ENCODE measurements at regions not wholly inside any gene's neighbourhood (a gene's known extent, or its start where the extent isn't known, plus 50 kb on each side); places are given as distances from the start of the nearest gene placed in this dataset.
"Not testable (repeated sequence)": the region's sequence is repeated elsewhere in the genome, so short reads cannot be mapped to it uniquely, and the experiment has no call there.

DNA sequence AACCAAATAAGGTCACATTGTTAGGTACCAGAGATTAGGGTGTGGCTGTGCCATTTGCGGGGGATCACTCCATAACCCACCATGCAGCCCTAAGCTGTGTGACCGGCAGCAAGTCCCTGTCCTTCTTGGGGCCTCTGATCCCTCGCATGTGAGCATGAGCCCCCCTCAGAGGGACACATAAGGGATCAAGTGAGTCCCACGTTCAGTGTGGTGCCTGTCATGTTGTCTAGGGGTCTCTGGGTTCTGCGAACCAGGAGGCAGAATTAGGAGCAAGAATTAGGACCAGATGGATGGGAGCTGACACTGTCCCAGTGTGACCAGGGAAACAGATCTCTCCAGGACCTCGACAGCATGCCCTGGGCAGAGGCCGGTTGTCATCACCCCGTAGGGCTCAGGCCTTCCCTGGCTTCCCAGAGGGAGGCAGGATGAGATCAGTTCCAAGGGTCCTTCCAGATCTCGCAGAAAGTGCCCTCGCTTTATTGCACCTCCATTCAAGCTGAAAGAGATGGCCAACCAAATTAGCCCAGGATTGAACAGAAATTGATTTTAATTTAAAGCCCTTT is 113.2 kb upstream of the OTOS start:
- Mint-ChIP-seq H3K4me3 (no peak overlapping the region), H3K27me3 (peaks cover 51% of the 10 kb centered on the region), H3K36me3 (ENCODE audit: low read depth) (peaks cover 3% of the 10 kb centered on the region), H3K4me1 (peaks cover 3% of the 10 kb centered on the region), H3K27ac (no peak overlapping the region)
- DNase-seq (no peak), ATAC-seq (no peak)
- H3K9me3 ChIP-seq (ENCODE audit: control insufficient read depth, low read length, poor library complexity, severe bottlenecking): no peaks in the 10 kb centered on the region

DNA sequence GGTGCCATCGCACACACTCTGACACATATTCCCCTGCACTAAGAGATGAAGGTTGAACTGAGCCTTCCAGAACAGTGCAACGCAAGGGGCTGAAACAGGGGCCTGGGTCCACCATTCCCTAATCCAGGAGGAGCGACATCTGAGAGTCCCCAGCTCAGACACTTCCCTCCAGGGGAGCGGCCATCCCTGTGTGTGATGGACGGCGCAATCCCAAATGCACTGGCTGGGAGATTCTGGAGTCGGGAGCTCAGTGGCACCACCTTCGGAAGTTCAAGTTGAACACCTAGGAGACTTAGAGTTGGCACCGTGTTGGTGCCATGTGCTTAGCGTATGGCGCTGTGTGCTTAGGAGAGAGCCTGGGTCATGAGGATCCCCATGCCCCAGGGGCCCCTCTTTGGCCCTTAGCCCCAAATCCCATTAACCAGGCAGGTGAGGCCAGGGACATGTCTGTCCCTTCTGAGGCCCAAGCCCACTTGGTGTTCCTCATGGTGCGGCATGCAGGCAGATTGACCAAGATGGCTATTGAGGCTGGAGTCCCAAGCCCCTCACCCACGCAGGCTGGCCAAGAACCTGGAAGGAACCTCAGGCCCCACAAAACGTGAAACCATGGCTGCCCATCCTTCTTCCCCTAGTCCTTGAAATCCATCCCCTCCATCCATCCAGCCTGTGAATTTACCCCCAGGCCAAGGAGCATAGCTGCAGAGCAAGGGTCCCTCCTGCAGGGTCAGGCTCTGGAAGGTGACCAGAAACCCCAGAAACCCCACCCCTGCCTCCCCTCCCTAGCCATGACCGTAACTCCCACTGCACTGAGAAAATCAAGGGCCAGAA is 114.1 kb upstream of the OTOS start:
- Mint-ChIP-seq H3K27me3 (peaks cover 51% of the 10 kb centered on the region), H3K36me3 (ENCODE audit: low read depth) (peaks cover 3% of the 10 kb centered on the region), H3K4me3 (no peak overlapping the region), H3K4me1 (peaks cover 3% of the 10 kb centered on the region), H3K27ac (no peak overlapping the region)
- H3K9me3 ChIP-seq (ENCODE audit: control insufficient read depth, low read length, poor library complexity, severe bottlenecking): no peaks in the 10 kb centered on the region
- no peak for DNase-seq
- ATAC-seq: no peak

DNA sequence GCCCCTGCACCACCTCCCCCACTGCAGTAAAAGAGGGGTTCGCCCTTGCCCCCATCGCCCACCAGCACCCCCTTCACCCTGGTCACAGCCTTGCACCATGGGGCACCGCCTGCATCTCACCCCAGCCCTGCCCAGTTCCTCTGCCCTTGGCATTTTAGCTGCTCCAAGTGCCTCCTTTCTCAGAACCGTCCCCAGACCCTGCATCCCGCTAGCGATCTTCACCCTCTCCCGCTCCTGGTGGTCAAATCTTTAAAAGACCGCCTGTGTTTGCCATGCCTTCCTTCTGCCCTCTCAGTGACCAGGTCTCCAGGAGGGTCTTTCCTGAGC is 114.7 kb upstream of the OTOS start:
- ATAC-seq: no peak
- peaks cover 3% of the 10 kb centered on the region for H3K36me3 Mint-ChIP-seq (ENCODE audit: low read depth)
- H3K27ac Mint-ChIP-seq: no peak overlapping the region
- no peak overlapping the region for H3K4me3 Mint-ChIP-seq
- peaks cover 46% of the 10 kb centered on the region for H3K27me3 Mint-ChIP-seq
- DNase-seq: no peak
- peaks cover 3% of the 10 kb centered on the region for H3K4me1 Mint-ChIP-seq
- no peaks in the 10 kb centered on the region for H3K9me3 ChIP-seq (ENCODE audit: control insufficient read depth, low read length, poor library complexity, severe bottlenecking)

DNA sequence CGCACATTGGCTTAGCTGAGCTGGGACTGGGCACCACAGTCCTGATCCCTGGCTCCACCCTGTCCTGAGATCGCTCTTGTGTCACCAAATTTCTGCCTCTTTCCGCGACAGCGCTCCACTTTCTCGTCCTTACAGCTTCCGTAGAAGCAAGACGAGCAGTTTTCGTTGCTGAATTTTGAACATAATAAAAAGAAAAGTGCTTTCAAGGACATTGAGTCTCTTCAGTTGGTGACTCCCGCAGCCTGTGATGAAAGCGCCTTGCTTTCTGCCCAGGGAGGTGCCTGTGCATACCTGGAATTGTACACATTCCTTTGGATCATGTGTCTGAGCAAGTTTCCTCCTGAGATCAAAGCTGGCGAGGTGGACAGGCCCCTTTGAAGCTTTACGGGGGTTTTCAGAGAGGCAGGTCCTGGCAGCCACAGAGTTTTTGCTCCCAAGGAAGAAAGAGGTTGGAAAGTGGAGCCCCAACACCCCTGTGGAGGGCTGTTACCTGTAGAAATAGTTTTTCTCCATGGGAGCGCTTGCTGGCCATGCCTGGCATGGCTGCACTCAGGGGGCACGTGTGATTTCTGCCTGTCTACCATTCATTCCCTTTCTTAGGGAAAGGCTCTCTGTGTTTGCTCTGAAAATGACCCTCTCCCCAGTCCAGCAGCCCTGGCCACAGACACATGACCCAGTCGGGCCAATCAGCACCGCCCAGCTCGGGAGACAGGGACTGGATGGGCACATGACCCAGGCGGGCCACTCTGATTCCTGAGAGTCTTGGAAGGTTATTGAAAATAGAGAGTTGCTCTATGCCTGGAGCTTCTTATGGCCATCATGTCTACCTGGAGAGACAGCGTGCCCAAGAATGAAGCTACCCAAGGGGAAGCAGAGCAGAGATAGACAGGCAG is 115.6 kb upstream of the OTOS start:
- no peak for ATAC-seq
- no peaks in the 10 kb centered on the region for H3K9me3 ChIP-seq (ENCODE audit: control insufficient read depth, low read length, poor library complexity, severe bottlenecking)

DNA sequence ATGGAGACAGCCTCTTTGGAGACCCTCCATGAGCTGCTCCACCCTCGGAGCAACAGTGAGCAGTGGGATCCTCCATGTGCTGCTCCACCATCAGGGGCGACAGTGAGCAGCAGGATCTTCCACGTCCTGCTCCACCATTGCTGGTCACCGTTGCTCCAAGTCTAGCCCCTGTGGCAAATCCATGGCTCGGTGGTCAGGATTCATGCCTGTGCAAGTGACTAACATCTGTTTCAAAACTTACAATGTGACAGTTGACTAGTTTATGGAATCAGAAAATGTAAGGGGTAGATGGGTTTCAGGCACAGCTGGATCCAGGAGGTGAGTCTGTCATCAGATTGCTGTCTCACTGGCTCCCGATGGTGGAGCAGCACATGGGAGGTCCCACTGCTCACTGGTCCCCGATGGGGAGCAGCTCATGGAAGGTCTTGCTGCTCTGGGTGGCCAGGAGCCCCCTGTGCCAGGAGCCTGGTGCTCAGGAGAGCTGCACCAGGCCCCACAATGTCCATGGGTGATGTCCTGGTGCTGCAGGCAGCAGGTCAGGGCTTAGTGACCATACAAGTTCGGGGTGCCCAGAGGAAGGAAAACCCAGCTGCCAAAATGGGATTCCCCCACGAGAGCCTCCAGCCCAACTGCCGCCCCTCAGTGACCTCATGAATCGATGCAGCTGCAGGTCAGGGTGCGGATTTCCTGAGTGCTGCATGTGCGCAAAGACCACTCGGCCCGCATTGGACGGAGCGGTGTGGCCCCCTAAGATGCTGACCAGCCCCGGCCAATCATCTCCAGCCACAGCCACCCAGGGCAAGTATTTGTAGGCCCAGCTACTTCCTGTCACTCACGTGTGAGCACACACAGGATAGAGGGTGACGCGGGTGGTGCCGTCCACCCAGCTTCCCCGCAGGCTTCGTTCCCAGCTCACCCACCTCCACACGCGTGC is 116.5 kb upstream of the OTOS start:
- H3K4me3 Mint-ChIP-seq: no peak overlapping the region
- peaks cover 45% of the 10 kb centered on the region for H3K27me3 Mint-ChIP-seq
- H3K27ac Mint-ChIP-seq: no peak overlapping the region
- no peak for ATAC-seq
- H3K9me3 ChIP-seq (ENCODE audit: control insufficient read depth, low read length, poor library complexity, severe bottlenecking): no peaks in the 10 kb centered on the region
- peaks cover 3% of the 10 kb centered on the region for H3K4me1 Mint-ChIP-seq
- H3K36me3 Mint-ChIP-seq (ENCODE audit: low read depth): peaks cover 3% of the 10 kb centered on the region
- DNase-seq: no peak

More for the DNA sequence above, 115.6 kb upstream of the OTOS start:
- Mint-ChIP-seq H3K4me3 (no peak overlapping the region), H3K27me3 (peaks cover 45% of the 10 kb centered on the region), H3K36me3 (ENCODE audit: low read depth) (peaks cover 3% of the 10 kb centered on the region), H3K27ac (no peak overlapping the region), H3K4me1 (peaks cover 3% of the 10 kb centered on the region)
- no peak for DNase-seq

DNA sequence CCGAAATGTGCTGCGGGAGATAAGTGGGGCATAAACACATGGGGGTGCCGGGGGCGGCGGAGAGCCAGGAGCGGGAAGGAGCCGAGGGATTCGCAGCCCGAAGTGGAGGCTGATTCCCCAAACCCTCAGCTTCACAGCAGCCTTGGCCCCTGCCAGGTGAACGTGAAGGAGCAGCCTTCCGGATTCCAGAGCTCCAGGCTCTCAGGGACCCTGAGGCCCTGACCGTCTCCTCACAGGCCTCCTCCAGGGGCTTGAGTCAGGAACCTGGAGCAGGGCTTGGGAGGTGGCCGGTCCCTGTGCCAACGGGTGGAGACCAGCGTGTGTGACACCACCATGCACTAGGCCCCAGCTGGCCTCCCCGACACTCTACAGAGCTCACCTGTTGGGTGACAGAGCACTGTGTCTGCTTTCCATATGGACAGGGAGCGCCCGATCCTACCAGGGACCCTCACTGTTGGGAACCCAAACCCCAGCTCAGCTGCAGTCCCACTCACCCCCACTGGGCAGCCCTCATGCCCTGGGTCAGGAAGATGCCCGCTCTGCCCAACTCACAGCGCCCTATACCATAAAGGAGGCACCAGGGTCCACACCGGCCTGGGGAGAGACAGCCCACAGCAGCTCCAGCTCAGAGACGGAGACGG is 117.6 kb upstream of the OTOS start:
- H3K27ac Mint-ChIP-seq: no peak overlapping the region
- no peaks in the 10 kb centered on the region for H3K9me3 ChIP-seq (ENCODE audit: control insufficient read depth, low read length, poor library complexity, severe bottlenecking)
- H3K4me3 Mint-ChIP-seq: no peak overlapping the region
- no peak for DNase-seq
- H3K36me3 Mint-ChIP-seq (ENCODE audit: low read depth): peaks cover 3% of the 10 kb centered on the region
- peaks cover 39% of the 10 kb centered on the region for H3K27me3 Mint-ChIP-seq
- H3K4me1 Mint-ChIP-seq: peaks cover 3% of the 10 kb centered on the region
- ATAC-seq: no peak

DNA sequence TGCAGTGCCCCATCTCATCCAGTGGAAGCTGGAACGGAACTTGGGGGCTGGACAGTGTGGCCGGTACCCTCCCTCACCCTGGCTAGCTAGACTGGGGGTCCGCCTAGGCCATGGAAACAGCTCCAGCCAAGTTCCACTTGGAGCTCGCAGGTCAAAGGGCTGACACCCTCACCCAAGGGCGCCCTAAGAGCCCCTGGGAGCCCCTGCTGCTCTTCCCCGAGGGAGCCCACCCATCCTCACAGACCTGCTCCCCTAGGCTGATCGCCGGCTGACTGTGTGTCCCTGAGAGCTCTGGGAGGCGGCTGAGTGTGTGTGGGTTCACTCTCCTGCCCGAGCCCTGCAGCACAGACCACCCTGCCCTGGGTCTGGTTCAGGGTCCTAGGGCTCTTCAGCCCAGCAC is 118.2 kb upstream of the OTOS start:
- H3K4me1 Mint-ChIP-seq: peaks cover 3% of the 10 kb centered on the region
- DNase-seq: no peak
- H3K4me3 Mint-ChIP-seq: no peak overlapping the region
- H3K27ac Mint-ChIP-seq: no peak overlapping the region
- H3K9me3 ChIP-seq (ENCODE audit: control insufficient read depth, low read length, poor library complexity, severe bottlenecking): no peaks in the 10 kb centered on the region
- H3K27me3 Mint-ChIP-seq: peaks cover 33% of the 10 kb centered on the region
- no peaks in the 10 kb centered on the region for H3K36me3 Mint-ChIP-seq (ENCODE audit: low read depth)
- ATAC-seq: no peak

DNA sequence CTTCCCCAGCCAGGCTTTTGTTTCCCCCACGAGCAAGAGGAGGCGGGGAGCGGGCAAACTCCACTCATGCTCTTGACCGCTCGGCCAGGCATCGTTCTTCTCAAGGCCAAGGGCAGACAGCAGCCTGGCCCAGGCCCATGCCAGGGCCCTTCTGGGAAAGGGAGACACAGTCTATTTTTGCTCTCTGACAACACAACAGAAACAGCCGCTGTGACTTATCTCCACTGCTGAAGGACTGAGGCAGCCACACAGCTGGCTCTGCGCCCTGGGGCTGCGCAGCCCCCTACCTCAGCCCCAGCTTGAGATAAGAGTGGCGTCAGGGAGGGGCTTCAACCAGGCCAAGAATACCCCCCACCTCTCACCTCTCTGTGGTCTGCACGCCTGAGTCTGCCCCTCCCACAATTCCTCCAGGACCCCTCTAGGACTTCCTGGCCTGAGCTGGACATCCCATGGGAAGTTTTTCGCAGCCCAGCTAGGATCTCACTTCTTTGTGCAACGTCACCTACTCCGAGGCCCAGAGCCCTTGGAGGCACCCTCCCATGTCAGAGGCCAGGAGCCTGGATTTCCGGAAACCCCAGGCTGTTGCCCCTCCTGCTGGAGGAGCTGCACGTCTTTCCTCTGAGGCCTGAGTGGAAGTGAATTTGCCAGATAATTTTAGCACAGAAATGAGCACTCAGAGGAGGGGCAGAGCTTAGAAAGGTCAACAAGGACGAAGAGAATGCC is 118.9 kb upstream of the OTOS start:
- Mint-ChIP-seq H3K4me1 (peaks cover 3% of the 10 kb centered on the region), H3K36me3 (ENCODE audit: low read depth) (no peaks in the 10 kb centered on the region), H3K27me3 (peaks cover 27% of the 10 kb centered on the region), H3K4me3 (no peak overlapping the region), H3K27ac (no peak overlapping the region)
- ATAC-seq: no peak
- H3K9me3 ChIP-seq (ENCODE audit: control insufficient read depth, low read length, poor library complexity, severe bottlenecking): no peaks in the 10 kb centered on the region
- no peak for DNase-seq

DNA sequence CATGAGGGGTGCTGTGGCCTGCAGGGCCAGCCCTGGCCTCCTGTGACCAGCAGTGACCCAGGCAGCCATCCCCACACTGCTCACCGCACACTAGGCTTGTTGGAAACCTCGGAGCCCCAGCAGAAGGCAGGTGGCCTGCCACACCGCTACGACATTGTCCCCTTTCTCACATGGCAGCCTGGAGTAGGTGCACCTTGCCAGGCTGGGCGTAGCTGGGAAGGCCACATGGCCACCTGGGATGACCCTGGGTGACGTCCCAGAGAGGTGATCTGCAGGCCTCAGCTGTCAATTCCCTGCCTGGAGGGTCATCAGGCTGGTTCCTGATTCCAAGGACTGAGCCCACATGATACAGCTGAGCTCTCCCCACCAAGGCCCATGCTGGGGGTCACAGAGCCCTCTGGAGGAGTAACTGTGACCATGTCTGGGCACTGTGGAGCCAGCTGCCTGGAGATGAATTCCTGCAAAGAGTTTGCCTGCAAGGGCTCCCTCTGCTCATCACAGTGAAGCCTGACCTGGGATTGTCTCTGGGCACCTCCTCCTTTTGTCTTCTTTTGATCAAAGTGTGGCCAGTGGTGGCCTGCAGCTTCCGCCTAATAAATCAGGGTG is 119.6 kb upstream of the OTOS start:
- no peaks in the 10 kb centered on the region for H3K36me3 Mint-ChIP-seq (ENCODE audit: low read depth)

DNA sequence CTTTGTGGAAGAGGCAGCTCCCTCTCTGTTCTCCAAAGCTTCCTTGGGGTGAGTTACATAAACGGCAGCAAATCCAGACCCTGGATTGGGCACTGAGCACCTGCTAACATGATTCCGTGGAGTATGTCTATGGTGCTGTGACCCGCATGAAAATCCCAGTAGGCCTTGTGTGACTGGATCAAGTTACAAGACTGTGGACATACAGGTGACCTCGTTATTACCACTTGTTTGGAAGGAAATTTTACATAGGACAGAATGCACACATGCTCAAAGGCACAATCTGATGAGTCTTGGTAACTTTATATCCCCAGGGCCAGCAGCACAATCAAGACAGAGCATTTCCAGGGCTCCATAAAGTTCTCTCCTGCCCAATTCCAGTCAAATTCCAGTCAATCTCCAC is 120.2 kb upstream of the OTOS start:
- Mint-ChIP-seq H3K4me3 (no peak overlapping the region), H3K27me3 (peaks cover 18% of the 10 kb centered on the region), H3K36me3 (ENCODE audit: low read depth) (no peaks in the 10 kb centered on the region), H3K4me1 (no peaks in the 10 kb centered on the region), H3K27ac (no peak overlapping the region)
- ATAC-seq (no peak), DNase-seq (no peak)
- H3K9me3 ChIP-seq (ENCODE audit: control insufficient read depth, low read length, poor library complexity, severe bottlenecking): no peaks in the 10 kb centered on the region

More for the DNA sequence above, 119.6 kb upstream of the OTOS start:
- no peak for ATAC-seq
- DNase-seq: no peak
- H3K27me3 Mint-ChIP-seq: peaks cover 23% of the 10 kb centered on the region
- H3K9me3 ChIP-seq (ENCODE audit: control insufficient read depth, low read length, poor library complexity, severe bottlenecking): no peaks in the 10 kb centered on the region
- no peak overlapping the region for H3K4me3 Mint-ChIP-seq
- H3K4me1 Mint-ChIP-seq: peaks cover 3% of the 10 kb centered on the region
- no peak overlapping the region for H3K27ac Mint-ChIP-seq

DNA sequence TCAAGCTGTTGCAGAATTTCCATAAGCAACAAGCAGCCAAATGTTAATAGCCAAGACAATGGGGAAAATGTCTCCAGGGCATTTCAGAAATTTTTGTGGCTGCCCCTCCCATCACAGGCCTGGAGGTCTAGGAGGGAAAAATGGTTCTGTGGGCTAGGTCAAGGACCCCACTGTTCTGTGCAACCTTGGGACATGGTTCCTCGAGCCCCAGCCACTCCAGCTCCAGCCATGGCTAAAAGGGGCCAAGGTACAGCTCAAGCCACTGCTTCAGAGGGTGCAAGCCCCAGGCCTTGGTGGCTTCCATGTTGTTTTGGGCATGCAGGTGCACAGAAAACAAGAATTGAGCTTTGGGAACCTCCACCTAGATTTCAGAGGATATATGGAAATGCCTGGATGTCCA is 122.1 kb upstream of the OTOS start:
- H3K4me1 Mint-ChIP-seq; H3K27me3 Mint-ChIP-seq; ATAC-seq; H3K27ac Mint-ChIP-seq; H3K4me3 Mint-ChIP-seq; H3K36me3 Mint-ChIP-seq (ENCODE audit: low read depth); DNase-seq; H3K9me3 ChIP-seq (ENCODE audit: control insufficient read depth, low read length, poor library complexity, severe bottlenecking): not testable (repeated sequence)

Measured in T-helper 17 cell (primary cell).